Glutamatergic neuron (in vitro differentiated cells): ENCODE measurements at regions not wholly inside any gene's neighbourhood (a gene's known extent, or its start where the extent isn't known, plus 50 kb on each side); places are given as distances from the start of the nearest gene placed in this dataset.

Experiments
- DNase-seq: peaks from one replicate; pipeline ENCODE4 v3.0.0; 2022
- H3K27ac Mint-ChIP-seq: one replicate; pipeline ENCODE4 v1.8.0; 2020; ENCODE audit warnings: mild to moderate bottlenecking, mixed read lengths, inconsistent platforms; ENCODE audit not compliant: unreplicated experiment
- H3K27me3 Mint-ChIP-seq: one replicate; pipeline ENCODE4 v1.8.0; 2020; ENCODE audit warnings: mild to moderate bottlenecking, moderate library complexity, mixed read lengths, inconsistent platforms; ENCODE audit not compliant: unreplicated experiment
- H3K36me3 Mint-ChIP-seq: one replicate; pipeline ENCODE4 v1.8.0; 2020; ENCODE audit warnings: mild to moderate bottlenecking, mixed read lengths, inconsistent platforms; ENCODE audit not compliant: unreplicated experiment
- H3K4me1 Mint-ChIP-seq: one replicate; pipeline ENCODE4 v1.8.0; 2020; ENCODE audit warnings: mild to moderate bottlenecking, low read depth, mixed read lengths, inconsistent platforms; ENCODE audit not compliant: unreplicated experiment
- H3K4me3 Mint-ChIP-seq: one replicate; pipeline ENCODE4 v1.8.0; 2020; ENCODE audit warnings: mild to moderate bottlenecking, mixed read lengths, inconsistent platforms; ENCODE audit not compliant: unreplicated experiment
- H3K9me3 Mint-ChIP-seq: one replicate; pipeline ENCODE4 v1.8.0; 2020; ENCODE audit warnings: mild to moderate bottlenecking, moderate library complexity, mixed read lengths, inconsistent platforms; ENCODE audit not compliant: unreplicated experiment
- CTCF ChIP-seq: fragments of 200-600 bp; sonication (generic); IDR thresholded peaks from one replicate; pipeline ENCODE4 v1.5.0; 2021; ENCODE audit not compliant: partially characterized antibody, unreplicated experiment

- Mint-ChIP-seq H3K36me3 (no peaks in the 10 kb centered on the region), H3K4me1 (no peaks in the 10 kb centered on the region), H3K27ac (no peak overlapping the region), H3K27me3 (no peaks in the 10 kb centered on the region), H3K4me3 (no peak overlapping the region), H3K9me3 (no peaks in the 10 kb centered on the region)
- no peak for DNase-seq
- TF ChIP-seq CTCF: no peak
These were observed 353.7 kb downstream of the ADGRL2 start for GRCh38 chr1:82154219-82154970.

GRCh38 chr1:82153752-82154151 lies 353.0 kb downstream of the ADGRL2 start:
- Mint-ChIP-seq H3K4me3 (no peak overlapping the region), H3K36me3 (no peaks in the 10 kb centered on the region), H3K9me3 (no peaks in the 10 kb centered on the region), H3K27me3 (no peaks in the 10 kb centered on the region), H3K27ac (no peak overlapping the region), H3K4me1 (no peaks in the 10 kb centered on the region)
- no peak for TF ChIP-seq CTCF
- DNase-seq: no peak

GRCh38 chr1:82153272-82153629 lies 352.5 kb downstream of the ADGRL2 start:
- TF ChIP-seq CTCF: no peak
- Mint-ChIP-seq H3K27ac (no peak overlapping the region), H3K9me3 (no peaks in the 10 kb centered on the region), H3K27me3 (no peaks in the 10 kb centered on the region), H3K36me3 (no peaks in the 10 kb centered on the region), H3K4me1 (no peaks in the 10 kb centered on the region), H3K4me3 (no peak overlapping the region)
- no peak for DNase-seq

DNA sequence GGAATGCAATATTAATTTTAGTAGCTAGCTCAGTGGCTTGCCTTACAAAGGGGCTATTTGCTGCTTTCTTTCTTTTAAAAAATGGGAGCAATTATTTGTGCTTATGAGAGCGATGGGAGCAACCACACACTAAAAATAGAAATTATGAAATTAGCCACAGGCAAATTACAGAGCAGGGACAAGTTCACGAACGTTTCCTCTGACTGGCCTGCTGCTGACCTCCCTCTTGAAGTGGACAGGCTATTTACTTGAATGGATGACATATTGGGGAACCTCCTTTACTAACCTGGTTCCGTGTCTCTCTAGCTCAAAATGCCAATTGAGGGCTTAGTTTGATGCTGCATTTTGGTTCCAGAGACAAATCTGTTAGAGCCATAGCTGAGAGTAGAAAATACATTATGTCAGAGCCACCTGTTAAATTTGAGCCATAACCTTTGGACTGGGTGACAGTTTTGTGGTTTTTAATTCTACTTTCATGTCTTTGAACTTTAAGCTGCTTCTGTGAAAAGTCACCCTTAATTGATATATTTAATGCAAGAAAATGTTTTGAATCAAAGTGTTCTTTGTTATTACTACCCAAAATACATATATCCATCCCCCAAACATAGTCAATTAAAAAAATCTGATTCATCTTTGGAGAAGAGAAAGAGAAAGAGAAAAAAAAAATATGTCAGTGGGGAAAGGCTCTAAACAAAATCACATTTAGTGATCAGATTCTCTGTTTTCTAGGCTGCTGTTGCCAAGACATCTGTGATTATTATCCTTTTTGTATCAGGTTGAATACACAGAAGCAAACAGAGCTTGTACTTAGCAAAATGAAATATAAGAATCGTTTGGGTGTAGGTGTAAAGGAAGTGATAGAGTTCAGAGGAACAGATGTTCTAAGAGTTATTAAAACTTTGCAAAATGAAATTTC lies 351.9 kb downstream of the ADGRL2 start:
- DNase-seq: no peak
- TF ChIP-seq CTCF: no peak
- Mint-ChIP-seq H3K36me3 (no peaks in the 10 kb centered on the region), H3K9me3 (no peaks in the 10 kb centered on the region), H3K27me3 (no peaks in the 10 kb centered on the region), H3K4me3 (no peak overlapping the region), H3K27ac (no peak overlapping the region), H3K4me1 (no peaks in the 10 kb centered on the region)

DNA sequence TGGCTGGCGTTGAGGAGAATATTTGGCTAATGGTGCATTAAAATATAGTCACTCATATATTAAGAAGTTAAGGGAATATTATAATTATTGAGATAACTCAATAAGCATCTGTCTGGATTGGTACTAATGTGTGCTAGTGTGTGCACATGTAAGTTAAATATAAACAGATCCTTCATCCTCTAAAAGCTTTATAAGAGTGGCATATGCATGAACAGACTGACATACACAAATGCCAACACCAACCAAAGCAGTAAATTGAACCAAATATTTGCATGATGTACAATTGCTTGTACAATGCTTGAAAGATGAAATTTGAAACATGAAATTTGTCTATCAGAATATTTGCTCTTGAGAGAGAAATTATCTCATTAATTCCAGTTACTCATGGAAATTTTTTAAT lies 344.9 kb downstream of the ADGRL2 start:
- no peaks in the 10 kb centered on the region for H3K36me3 Mint-ChIP-seq
- H3K27me3 Mint-ChIP-seq: no peaks in the 10 kb centered on the region
- H3K4me1 Mint-ChIP-seq: no peaks in the 10 kb centered on the region
- no peak overlapping the region for H3K27ac Mint-ChIP-seq
- no peak for TF ChIP-seq CTCF
- H3K4me3 Mint-ChIP-seq: no peak overlapping the region
- no peak for DNase-seq
- H3K9me3 Mint-ChIP-seq: no peaks in the 10 kb centered on the region
